Fibroblast of skin of abdomen (primary cell): ENCODE measurements at regions not wholly inside any gene's neighbourhood (a gene's known extent, or its start where the extent isn't known, plus 50 kb on each side); places are given as distances from the start of the nearest gene placed in this dataset.
"Not testable (repeated sequence)": the region's sequence is repeated elsewhere in the genome, so short reads cannot be mapped to it uniquely, and the experiment has no call there.

Experiments
- DNase-seq: peaks from one replicate; pipeline ENCODE4 v3.0.0-alpha.2; 2013

DNA sequence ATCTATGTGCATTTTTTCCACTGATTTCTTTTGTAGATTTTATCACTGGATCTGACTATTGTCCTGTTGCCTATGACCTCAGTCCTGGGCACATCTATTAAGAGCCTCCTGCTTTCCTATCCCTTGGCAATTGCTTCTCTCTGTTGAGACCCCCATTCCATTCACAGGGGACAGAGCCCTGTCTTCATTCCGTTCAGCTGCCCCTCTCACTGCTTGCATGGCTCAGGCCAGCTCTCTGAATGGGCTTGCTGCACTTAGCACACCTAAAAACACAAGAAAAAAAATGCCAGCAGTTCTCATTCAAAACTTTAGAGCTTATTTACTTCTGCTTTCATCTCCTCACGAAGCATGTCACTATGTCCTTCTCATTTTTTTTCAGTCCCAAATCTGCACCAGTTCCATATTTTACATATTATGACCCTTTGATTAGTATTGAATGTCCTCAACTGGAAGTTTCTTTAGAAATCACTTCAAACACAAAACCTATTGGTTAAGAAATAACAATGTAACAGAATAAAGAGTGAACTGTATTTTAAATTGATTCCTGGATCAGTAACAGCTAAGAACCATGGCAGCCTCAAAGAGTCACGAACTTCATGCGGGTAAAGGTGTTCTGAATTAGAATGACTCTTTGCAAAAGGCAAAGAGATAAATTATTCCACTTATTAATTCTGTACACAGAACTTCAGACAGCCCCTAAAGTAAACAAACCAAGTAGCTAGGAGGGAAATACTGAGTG, 616.5 kb downstream of the C6orf118 start:
- no peak for DNase-seq

DNA sequence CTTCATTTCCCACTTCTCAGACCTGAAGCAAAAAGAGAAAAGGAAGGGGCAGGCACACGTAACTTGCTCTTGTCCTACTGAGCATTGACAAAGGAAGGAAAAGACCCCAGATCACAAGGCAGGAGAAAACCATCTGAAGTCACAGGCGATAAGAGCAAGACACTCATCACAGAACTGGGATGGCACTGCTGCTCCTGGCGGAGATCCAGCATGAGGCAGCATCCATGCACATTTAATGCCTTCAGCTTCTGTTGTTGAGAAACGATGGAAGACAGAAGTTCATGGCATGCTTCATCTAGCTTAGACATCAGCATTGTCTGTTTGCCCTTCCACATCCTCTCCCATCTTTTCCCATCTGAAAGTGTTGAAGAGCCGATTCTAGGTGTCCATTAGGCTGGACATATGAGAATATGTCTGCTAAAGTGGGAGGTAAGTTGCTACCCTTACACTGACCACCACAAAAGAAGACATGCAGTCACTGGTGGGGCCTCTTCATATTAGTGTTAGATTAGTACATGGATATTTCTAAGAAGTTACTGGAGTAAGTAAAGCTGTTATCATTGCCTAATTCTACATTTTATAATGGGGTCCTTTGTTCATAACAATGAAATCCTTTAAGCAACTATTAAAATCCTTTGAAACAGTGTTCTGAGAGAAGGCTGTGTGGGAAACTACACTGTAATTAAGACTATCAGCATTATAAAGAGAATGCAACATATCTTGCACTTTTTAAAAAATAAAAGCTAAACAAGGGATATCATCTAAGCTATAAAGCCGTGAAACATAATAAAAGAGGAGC, 618.5 kb downstream of the C6orf118 start:
- no peak for DNase-seq

DNA sequence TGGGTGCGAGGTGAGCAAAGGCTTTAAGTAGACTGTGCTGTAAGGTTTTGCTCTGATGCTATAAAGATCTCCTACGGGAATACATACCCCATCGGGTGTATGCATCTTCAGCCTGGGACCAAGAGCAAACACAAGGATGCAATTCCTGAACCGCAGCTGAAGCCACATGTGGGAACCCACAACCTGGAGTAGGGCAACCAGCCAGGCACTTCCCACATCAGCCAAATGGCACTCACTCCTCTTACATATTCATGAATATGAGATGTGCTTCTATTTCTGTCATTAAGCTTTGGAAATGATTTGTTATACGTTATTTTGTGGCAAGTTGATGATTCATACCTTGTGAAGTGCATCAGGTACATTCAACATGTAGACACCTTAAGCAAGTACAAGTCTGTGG, 619.2 kb downstream of the C6orf118 start:
- DNase-seq = no peak

DNA sequence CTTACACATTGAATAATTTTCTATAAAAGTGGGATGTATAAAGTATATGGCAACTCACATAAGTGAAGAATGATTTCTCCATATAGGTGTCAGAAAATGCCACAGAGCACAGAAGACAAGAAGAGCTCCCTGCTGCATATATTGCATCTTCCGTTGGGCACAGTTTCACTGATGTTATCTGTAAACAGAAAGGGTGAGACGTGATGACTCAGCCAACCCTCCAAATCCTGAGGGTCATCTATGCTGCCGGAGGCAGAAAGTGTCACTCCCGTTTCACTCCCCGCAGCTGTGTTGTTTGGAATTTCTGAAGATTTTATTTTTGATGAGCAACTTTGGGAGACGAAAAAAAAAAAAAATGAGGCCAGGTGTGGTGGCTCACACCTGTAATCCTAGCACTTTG, 644.1 kb downstream of the C6orf118 start:
- DNase-seq = no peak

- DNase-seq = no peak
Observed at GRCh38 chr6:164663634-164664033, 645.8 kb downstream of the C6orf118 start.

DNA sequence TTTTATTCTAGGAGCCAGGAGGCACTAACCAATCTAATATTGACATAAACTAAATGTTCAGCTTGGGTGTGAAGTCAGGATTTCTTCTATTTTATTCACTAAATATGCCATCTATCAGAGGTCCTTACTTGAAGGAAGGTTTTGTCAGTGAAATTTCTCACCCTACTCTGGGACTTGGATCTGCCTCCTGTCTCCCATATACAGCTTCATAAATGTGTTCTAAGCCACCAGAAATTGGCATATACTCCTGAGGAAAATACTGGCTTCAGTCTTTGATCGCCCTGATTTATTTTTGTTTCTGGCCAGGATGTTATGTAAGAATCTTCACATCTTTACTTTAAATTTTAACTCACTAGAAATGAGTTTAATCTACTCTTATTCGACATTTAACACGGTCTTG, 647.7 kb downstream of the C6orf118 start:
- no peak for DNase-seq

- no peak for DNase-seq
Observed at GRCh38 chr6:164660781-164661180, 648.6 kb downstream of the C6orf118 start.

GRCh38 chr6:164640956-164641355, 668.4 kb downstream of the C6orf118 start:
- no peak for DNase-seq

GRCh38 chr6:164628302-164628931, 681.0 kb downstream of the C6orf118 start:
- DNase-seq = no peak

DNA sequence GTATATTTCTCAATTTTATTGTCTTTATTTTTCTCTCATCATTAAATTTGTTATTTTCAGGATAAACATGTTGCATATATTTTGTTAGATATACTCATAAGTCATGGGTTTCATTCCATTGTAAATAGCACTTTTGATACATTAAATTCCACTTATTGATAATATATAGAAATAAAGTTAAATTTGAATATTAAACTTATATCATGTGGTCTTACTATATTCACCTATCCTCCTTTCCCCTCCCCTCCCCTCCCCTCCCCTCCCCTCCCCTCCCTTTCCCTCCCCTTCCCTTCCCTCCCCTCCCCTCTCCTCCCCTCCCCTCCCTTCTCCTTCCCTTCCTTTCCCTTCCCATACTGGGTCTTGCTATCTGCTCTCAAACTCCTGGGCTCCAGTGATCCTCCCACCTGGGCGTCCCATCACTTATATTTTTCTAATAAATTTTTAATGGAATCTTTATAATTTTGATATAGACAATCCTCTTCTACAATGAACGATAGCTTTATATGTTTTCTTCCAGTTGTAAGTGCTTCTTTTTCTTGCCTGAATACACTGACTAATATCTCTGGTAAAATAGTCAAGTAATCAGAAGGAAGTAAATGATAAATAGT, 692.4 kb downstream of the C6orf118 start:
- DNase-seq = no peak

- DNase-seq = no peak
Observed at GRCh38 chr6:164612751-164613150, 696.7 kb downstream of the C6orf118 start.

DNA sequence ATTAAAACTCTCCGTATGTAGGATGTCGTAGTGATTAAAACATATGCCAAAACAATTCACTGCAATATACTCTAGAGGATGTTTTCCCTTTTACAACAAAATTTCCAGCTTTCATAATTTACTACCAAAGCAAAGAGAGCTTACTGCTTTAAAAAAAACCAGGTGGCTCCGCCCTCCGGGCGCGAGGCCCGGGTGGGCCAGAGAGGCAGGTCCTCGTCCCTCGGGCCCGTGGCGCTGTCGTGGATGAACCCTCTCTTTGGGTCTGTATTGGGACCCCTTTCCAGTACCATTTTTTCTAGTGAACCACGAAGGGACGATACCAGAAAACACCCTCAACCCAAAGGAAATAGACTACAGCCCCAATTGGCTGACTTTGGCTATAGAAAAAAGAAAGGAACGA, 698.5 kb downstream of the C6orf118 start:
- not testable (repeated sequence) for DNase-seq

- DNase-seq = not testable (repeated sequence)
Observed at GRCh38 chr6:164602415-164602814, 707.0 kb downstream of the C6orf118 start.

GRCh38 chr6:164581563-164581962, 727.8 kb downstream of the C6orf118 start:
- DNase-seq = no peak

GRCh38 chr6:164579035-164579434, 730.4 kb downstream of the C6orf118 start:
- DNase-seq = no peak

DNA sequence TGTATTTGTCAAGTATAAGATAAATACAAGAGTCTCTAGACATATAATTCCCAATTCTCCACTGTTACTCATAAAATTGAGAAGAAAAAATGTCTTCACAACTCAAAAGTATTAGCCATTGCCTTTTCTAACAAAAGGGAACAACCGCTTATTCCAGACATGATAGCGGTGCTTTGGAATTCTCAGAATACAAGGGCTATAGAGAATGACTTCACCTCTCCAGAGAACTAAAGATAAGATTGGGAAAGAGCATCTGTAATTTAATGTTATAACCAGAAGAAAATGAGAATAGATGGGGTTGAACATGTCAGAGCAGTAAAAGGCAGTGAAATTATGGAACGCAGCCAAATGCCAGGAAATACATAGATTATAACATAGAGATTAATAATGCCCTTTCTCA, 730.8 kb downstream of the C6orf118 start:
- DNase-seq = no peak

DNA sequence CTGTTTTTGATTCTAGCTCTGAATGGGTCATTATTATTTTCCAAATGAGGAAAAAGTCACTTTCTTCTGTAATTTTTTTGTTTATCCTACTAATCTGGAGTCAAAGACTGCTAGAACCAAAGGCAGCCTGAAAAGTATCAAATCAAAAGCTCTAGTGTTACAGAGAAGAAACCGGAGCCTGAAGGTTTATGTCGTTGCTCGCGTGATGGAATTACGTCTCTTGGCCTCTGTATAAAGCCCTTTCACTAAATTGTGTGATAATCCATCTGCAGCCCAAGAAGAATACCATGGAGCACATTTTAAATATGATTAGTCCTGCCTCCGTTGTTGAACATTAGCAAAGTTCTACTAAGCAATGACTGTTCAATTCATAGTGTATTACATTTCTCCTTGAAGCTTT, 738.6 kb downstream of the C6orf118 start:
- no peak for DNase-seq

DNA sequence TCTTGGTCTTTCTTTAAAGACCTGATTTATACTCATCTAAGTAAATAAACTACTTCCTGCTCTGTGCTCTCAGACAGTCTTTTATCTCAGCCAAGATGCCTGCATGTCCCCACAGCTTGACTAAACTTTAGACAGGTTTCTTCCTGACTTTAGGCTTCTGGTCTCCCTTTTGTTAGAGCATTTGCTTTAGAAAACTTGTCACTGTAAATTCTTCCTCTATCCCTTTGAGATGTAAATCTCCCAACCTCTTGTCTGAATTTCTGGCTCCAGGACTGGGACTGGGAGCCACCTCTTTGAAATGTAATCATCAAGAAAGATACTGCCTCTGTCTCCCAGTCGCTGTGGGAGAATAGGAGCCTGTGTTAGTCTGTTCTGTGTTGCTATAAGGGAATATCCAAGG, 739.9 kb downstream of the C6orf118 start:
- DNase-seq = no peak

DNA sequence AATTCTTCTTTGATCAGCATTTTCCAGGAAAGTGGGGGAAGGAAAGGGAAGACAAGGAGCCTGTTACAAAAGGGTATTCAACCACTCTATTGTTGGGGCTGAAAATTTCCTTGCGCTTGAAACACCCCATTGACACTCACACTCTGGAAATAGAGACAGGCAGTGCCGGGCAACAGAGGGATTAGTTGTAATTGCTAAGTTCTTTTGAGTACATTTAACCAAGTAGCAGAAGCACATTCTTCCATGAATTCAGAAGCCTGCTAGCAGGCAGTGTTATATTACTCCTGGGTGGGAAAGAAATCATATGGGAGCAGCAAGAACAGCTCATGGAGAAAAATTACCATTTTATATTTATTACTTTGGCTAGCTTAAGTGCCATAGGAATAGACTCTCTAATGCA, 745.5 kb downstream of the C6orf118 start:
- DNase-seq = no peak

GRCh38 chr6:164561656-164562055, 747.7 kb downstream of the C6orf118 start:
- DNase-seq = no peak

- no peak for DNase-seq
Observed at GRCh38 chr6:164554700-164555476, 754.5 kb downstream of the C6orf118 start.

- DNase-seq = no peak
Observed at GRCh38 chr6:164554226-164554625, 755.2 kb downstream of the C6orf118 start.
